ENCODE measurements at regions not wholly inside any gene's neighbourhood (a gene's known extent, or its start where the extent isn't known, plus 50 kb on each side); places are given as distances from the start of the nearest gene placed in this dataset.

- intact Hi-C loops (cut with DNase I, micrococcal nuclease): no loop called here
- Mint-ChIP-seq H3K9me3 (no peaks in the 10 kb centered on the region), H3K27ac (no peak overlapping the region), H3K4me3 (no peak overlapping the region), H3K4me1 (ENCODE audit: low read depth) (no peaks in the 10 kb centered on the region), H3K27me3 (peaks cover 14% of the 10 kb centered on the region), H3K36me3 (ENCODE audit: low read depth) (no peaks in the 10 kb centered on the region)
- no peak for TF ChIP-seq CTCF (IDR thresholded peaks at IDR 0.05)
- CTCF ChIA-PET: no interaction called here
- Histone ChIP-seq H3K27ac (ENCODE audit: low read depth in 1 of 2, low read length in 2 of 2) (no peak overlapping the region), H3K9me3 (ENCODE audit: control insufficient read depth in 1 of 2, insufficient read depth in 1 of 2, low read length in 2 of 2) (peaks cover 0 to 6% of the 10 kb centered on the region in 2 experiments), H3K4me1 (ENCODE audit: insufficient read depth, low read length) (no peaks in the 10 kb centered on the region), H3K27me3 (ENCODE audit: control insufficient read depth in 1 of 2, insufficient read depth in 2 of 2, low read length in 2 of 2) (no peaks in the 10 kb centered on the region), H3K36me3 (ENCODE audit: insufficient read depth, low read length) (no peaks in the 10 kb centered on the region), H3K4me3 (ENCODE audit: low read length) (no peak overlapping the region)
- POLR2A ChIA-PET: no interaction called here
- ATAC-seq (ENCODE audit: poor library complexity) (no peak), DNase-seq (no peak)
Observed at GRCh38 chr7:31171984-31172383, 119.9 kb downstream of the ADCYAP1R1 start.

- Histone ChIP-seq H3K9me3 (ENCODE audit: control insufficient read depth in 1 of 2, insufficient read depth in 1 of 2, low read length in 2 of 2) (peaks cover 0 to 6% of the 10 kb centered on the region in 2 experiments), H3K4me3 (ENCODE audit: low read length) (no peak overlapping the region), H3K27me3 (ENCODE audit: control insufficient read depth in 1 of 2, insufficient read depth in 2 of 2, low read length in 2 of 2) (no peaks in the 10 kb centered on the region), H3K4me1 (ENCODE audit: insufficient read depth, low read length) (no peaks in the 10 kb centered on the region), H3K27ac (ENCODE audit: low read depth in 1 of 2, low read length in 2 of 2) (no peak overlapping the region), H3K36me3 (ENCODE audit: insufficient read depth, low read length) (no peaks in the 10 kb centered on the region)
- Mint-ChIP-seq H3K9me3 (no peaks in the 10 kb centered on the region), H3K4me3 (no peak overlapping the region), H3K27me3 (peaks cover 14% of the 10 kb centered on the region), H3K36me3 (ENCODE audit: low read depth) (no peaks in the 10 kb centered on the region), H3K27ac (no peak overlapping the region), H3K4me1 (ENCODE audit: low read depth) (no peaks in the 10 kb centered on the region)
- ATAC-seq (ENCODE audit: poor library complexity) (no peak), DNase-seq (no peak)
- POLR2A ChIA-PET: no interaction called here
- intact Hi-C loops (cut with DNase I, micrococcal nuclease): no loop called here
- CTCF ChIA-PET: no interaction called here
- TF ChIP-seq CTCF (IDR thresholded peaks at IDR 0.05): no peak
Observed at GRCh38 chr7:31171216-31171785, 119.2 kb downstream of the ADCYAP1R1 start.

Data from CD4-positive, alpha-beta T cell (primary cell).